Stimulated activated CD4-positive, alpha-beta T cell treated with anti-CD3 and anti-CD28 coated beads, Interleukin-4, amount 100 ng/mL, for 24 hours (primary cell): ENCODE measurements at regions not wholly inside any gene's neighbourhood (a gene's known extent, or its start where the extent isn't known, plus 50 kb on each side); places are given as distances from the start of the nearest gene placed in this dataset.

Source experiments
- DNase-seq: peaks from one replicate; pipeline ENCODE4 v3.0.0-alpha.2; 2020

DNA sequence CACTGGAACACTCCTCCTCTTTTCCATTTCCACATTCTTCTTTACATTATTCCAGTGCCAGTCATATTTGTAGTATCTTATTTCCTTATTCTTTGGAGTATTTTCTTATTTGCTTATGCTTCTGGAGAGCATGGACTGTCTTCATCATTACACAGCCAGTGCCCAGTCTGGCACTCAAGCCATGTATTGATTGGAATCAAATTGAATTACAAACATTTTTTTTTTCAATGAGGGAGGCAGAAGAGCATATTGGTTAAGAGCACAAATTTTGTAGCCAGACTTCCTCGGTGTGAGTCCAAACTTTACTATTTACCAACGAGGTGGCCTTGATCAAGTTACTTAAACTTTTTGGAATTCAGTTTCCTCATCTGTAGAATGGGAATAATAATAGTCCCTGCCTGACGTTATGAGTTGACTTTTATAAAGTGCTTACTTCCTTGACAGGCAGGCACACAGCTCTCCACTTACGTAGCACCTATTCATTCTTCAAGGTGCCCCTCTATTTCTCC lies 186.6 kb upstream of the BCL6 start:
- no peak for DNase-seq

DNA sequence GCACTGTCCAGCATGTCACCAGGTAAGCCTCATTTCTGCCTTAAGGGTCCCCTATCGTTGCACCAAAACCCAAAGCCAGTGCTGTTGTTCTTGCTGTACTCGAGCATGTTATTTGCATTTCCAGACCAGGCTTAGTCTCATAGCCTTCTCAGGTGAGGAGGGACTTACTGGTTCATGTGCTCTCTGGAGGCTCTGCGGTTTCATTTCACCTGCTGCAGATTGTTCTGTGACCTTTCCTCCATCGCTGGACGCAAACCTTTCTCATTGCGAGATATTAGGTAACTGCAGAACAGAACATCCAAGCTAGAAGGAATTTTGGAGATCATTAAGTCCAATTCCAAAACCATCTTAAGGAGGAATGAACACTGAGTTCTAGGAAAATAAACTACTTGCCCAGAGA lies 187.3 kb upstream of the BCL6 start:
- no peak for DNase-seq

DNA sequence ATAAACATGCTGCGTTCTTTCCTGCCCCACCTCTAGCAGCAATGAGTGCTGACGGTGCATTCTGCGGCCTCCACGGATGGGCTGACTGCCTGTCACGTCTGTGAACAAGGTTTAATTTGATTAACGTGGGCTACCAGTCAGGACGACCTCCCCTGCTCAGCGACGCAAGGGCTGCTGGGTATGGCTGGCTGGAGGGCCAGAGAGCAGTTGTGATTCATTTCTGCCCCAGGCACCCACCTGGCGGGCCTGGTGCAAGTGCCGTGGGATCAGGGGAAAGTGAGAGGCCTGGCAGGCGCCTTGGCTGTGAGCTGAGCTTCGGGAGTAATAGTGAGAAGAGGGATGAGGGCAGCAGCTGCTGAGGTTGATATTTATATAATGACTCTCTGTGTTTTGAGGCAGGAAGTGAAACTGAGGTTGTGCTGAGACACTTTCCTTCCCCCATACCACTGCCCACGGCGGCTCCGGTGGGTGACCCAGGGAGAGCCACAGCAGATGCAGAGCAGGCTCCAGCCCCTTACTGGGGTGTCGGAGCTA lies 190.4 kb upstream of the BCL6 start:
- peak; percentile 49 for DNase-seq

DNA sequence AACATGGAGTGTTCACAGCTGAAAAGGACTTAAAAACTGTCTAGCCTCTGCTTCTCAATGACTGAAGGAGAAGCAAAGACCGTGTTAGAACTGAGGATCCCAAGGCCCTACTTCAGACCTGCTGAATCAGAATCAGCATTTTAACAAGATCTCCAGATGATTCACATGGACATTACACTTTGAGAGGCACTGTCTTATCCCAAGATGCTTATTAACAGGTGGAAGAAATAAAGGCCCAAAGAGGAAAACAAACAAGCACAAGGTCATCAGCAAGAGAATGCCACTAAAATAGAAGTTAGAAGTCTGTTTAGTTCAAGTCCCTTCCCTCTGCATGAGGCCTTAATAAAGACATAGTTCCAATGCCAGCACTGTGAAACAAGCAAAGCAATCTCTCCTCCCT lies 191.4 kb upstream of the BCL6 start:
- no peak for DNase-seq

DNA sequence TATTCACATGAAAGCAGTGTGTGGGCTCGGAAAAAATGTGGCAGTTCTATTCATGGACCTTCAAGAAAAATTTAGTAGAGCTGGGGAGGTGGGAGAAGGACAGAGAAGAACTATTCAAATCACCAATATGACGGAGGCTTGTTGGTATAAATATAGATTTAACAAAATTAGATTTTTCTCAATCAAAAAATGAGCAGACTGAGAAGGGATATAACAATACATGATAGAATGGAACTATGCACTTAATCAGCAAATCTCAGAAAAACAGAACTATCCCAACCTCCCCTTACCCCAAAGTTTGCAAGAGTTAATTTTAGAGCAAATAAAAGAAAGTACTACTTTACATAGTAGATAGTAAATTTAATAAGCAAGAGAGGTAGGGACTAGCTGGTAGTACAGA lies 194.6 kb upstream of the BCL6 start:
- DNase-seq, result no peak

DNA sequence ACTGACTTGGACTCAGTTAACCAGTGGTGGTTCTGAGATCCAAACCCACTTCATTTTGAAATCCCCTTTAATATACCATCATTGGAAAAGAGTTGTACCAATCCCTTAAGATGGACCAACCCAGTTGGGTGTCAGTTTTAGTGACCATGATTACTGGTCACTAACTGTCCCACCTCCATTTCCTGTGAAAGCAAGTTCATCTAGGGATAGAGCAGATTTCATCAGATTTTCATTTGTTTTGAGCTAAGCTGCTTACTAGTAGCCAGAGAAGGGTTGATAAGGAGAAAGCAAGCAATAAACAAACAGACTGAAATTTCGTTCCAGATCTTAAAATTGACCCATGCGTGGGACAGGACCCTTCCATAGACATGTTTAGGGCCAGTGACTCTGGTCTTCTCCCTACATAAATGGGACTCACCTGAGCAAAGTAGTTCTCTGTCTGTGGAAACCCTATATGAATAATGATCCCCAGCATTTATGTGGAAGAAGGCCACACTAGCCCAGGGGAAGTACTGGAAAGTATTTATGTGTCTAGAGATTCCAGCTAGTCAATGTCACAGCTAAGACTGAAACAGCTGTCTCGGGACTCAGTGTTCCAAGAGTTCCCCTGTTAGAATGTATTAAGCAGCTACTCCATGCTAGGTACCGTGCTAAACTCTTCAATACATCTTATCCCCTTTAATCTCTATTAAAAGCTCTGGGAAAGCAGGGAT lies 196.0 kb upstream of the BCL6 start:
- DNase-seq, result no peak

DNA sequence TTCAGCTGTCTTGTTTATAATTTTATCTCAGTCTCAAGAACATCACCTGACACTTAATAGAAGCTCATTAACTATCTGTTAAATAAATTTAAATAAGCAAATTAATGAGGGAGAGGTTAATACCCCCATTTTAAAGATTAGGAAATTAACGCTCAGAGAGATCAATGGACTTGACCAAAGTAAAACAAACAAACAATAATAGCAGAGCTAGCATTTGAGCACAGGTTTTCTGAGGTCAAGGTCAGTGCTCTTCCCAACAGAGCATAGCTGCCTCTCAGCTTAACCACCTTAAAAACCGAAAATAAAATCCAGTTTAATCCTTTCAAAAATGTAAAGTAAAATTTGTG lies 196.6 kb upstream of the BCL6 start:
- no peak for DNase-seq

DNA sequence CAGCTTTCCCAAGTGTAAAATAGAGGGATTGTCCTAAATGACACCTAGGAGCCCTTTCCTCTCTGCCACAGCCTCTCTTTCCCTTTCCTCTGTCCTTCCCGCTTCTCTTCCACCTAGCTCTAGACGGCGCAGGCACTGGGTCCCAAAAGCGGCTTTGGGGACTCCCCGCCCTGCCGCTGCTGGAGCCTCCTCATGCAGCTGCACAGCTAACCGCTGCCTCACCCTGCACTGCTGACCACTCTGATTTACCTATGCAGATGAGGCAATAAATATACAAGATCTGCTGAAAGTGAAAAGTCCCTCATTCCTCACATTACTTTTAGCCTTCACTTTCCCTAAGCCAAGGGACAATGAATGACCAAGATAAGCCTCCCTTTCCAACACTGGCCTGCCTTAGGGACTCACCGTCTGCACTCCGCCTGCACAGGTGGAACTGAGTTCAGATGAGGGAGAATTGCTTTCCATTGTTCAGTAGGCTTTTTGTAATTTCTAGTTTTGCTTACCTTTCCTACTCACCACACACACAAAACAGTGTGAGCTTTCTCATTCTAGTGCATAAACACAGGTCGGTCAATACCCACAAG lies 197.5 kb upstream of the BCL6 start:
- no peak for DNase-seq

DNA sequence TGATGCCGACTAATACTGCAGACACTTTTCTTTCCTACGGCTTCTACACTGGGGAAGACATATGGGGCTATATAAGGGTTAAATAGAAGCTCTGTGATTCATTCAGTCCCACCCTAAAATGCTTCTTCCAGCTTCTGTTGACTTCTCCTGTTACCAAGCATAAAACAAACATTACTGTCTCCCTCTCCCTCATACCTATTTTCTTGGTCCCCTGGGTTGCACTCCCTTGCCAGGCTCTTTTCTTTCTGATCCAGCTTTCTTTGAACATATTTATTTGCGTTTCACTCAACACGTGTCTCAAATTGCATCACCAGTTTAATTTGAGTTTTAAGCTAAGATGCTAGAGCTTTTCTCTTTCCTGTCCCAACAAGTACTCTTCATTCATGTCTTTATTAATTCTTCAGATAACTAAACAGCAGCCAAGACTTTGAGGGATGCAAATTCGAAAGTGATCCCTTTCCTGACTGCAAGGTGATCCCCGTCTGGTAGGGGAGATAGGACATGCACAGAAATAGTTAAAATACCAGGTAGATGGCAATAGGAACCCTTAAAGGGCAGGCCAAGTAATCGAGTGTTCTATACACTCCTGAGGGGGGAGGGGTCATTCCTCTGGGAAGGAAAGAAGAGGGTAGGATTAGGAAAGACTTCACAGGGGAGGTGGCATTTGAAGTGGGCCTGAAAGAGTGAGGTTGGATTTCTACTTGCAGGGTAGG lies 198.6 kb upstream of the BCL6 start:
- no peak for DNase-seq

DNA sequence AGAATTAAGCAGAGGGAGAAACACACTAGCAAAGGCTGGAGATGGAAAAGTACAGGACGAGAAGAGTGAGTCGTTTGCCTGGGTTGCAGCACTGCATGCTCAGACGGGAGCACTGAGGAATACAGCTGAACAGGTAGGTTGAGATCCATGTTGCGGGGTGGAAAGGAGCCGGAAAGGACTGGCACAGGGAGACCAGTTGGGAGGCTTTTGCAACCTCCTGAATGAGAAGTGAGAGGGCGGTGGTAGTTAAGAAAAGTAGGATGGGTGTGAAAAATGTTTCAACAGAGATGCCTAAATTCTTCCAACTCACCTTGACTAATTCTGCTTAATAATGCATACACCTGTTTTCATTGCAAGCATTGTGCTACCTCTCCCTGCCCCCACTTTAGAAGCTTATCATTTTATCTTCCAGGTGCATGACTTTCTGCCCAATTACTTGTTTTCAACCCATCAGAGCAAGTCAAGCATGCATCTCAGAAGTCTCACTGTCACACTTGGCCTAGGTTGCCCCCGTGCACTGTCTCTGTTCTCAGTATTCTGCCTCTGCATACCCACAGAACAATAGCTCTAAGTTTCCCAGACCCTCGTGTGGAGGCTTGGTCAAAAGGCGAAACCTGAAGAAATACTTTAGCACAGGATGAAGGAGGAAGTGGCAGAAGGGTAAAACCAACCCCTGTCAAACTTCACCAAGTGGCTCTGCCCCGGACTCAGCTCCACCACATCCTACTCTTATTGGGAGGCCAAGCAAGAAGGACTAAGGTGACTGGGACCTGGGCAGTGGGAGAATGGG lies 199.3 kb upstream of the BCL6 start:
- no peak for DNase-seq

DNA sequence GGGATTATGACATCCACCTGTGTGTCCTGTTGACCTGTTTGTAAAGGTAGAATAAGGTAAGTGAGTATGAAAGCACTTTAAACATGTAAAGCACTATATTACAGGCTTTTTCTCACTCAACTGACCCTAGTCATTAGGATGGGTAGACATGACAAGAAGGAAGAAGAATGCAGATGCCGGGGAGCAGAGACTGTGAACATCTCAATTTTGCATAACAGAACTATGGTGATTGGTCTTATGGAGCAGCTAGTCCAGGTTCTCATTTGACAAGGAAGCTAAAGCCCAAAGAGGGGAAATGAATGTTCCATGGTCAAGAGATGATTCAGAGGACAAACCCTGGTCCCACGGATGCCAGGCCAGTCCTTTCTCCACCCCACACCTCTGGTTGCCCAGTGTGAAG lies 200.1 kb upstream of the BCL6 start:
- no peak for DNase-seq

DNA sequence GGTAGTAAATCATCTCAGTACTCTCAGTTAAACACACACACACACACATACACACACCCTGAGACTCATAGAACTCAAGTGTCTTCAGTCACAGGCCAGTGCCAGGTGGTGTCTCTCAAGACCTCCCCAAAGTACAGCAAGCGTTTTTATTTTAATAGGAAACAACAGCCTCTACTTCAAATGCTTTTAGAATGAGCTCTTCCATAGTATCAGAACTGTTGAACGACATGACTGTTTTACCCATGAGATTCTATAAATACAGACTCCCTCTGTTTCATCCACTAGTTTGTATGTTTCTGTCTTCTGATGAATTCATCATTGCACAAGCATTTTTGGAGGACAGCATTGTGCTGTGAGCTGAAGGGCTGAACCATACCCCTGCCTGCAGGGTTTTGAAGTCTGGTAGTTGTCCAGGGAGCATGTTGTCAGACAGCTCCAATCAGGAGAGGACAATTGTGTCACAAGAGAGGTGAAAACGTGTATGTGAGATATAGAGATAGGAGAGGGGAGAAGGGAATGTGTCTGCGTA lies 201.0 kb upstream of the BCL6 start:
- DNase-seq, result no peak

DNA sequence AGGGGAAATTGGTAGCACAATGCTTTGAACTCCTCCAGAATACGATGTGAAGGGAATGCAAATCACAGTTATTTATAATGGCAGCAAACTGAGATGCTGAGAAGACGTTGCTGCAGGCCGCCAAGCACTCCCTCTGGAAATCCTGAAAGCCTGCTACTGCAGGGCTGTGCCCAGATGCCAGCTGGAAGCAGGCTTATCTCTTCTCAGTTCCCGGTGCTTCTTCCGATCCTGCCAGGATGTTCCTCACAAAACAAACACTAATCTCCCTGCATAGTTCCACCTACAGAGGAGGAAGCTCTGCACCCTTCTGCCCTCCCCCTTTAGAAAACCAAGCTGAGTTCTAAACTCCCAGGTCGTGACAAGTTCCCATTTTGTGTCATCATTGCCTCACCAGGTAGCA lies 201.7 kb upstream of the BCL6 start:
- no peak for DNase-seq

DNA sequence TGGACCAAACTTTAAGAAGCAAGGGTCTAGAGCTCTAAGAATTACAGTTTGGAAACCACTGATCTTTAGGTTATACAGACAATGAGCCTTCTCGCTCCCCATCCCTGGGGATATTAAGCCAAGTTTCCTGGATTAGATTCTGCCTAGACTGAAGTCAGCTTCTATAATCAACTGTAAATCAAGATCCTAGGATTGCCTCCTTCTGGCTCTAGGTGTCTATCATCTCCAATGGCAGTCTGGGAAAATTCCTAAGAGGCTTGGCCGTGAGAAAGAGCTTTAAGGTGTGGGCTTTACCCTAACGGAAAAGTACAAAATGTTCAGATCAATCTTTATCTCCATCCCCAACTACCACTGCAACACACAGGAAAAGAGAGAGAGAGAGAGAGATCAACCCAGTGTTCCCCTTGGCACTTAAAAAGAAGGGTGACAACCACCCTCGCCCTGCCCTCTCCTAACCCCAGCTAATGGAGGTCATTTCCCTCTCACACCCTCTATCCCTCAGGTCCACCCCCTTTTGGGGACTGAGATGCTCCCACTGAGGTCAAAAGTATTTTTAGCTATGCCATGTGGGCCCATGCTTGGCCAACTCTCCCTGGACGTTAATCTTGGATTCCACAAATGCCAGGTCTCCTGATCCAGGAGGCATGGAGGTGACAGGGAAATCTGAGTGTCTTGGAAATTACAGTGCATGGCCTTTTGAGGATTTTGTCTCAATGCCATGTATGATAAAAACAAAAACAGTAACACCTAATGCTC lies 202.8 kb upstream of the BCL6 start:
- no peak for DNase-seq

DNA sequence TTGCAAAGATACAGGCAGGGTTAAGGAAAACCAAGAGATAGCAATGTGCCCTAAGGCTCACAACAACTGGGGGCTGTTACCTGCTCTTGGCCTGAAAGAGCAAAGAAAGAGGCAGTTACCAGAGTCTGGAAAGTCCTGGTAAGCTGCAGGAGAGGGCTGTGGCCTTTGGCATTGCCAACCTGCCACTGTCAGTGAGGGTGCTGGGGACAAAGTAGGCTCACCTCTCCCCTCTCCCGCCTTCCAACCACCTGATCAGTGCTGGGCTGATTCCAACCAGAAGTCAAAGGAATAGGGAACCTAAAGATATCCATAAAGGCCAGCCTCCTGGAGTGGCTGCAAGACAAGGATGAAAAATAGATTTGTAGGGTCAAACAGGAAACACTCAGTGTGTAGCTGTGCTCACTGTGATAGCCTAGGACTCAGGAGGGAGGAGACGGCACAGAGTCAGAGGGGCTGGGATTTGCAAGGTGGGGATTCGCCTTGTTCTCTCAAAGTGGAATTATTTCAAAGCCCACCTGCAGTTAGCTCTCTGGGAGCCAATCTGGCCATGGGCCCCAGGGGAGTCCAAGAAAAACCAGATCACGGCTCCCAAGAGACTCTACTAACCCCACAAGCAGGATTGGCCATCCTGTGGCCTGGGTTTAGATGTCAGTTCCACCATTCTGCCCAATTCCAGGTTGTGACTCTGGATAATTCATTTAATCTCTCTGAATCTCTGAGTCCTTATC lies 204.0 kb upstream of the BCL6 start:
- DNase-seq, result no peak

DNA sequence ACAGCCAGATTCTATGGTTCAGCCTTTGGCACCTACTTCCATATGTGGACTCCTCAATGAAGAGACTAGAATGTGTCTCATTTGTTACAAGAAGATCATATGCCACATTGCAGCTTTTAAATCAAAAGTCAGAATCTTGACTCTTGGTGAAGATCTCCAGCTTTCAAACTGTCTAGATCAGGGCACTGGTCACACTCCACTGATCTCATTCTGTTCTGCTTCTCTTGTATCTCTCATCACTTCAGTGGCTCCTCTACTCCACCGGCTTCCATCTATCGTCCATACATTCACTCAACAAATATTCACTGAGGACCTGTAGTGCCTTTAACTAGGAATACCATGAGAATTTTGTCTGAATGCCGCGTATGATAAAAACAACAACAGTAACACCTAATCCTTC lies 203.3 kb upstream of the LPP start:
- DNase-seq, result no peak

DNA sequence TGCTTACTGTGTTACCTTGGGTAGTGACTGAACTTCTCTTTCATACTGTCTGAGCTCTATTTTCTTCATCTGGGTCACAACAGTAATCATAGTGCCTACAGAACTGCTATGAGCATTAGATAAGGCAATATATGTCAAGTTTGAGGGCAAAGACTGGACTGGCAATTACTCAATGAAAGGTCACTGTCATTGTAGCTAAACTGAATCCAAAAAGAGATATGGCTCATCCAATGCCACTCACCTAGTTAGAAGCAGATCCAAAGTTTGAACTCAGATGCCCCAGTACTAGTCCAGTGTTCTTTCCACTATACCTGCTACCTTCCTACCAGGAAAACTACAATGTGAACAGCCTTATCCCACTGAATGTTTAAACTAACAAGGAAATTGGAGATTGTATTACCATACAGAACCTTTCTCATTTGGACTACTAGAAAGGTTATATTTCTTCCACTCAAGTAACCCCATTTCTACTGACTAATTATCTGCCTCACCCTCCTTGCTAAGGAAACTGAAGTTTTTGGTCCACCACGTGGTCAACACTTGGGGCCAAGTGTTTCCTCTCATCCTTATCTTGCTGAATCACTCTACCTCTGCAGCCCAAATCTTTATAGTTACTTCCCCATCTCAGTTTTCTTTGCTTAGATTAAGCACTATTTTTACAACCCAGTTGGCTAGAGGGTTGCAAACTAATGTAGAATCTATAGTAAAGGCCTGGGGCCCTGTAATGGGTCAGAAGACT lies 202.3 kb upstream of the LPP start:
- DNase-seq, result no peak

DNA sequence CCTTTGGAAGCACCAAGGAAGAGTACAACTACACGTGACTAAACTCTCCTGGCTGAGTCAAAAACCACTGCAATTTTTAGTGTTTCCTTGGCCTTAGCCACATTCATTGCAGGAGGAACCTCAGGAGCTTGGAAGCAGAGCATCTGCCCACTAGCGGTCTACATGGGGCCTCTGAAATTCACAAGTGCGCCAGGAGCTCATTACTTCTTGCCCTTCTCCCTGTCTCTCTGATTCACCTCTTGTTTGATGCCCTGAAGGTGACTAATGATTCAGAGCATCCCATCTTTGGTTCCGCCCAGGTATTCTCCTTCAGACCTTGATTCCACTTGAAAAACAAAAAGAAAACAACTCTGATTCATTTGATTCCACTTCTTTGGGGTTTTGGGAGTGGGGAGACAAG lies 201.1 kb upstream of the LPP start:
- no peak for DNase-seq

DNA sequence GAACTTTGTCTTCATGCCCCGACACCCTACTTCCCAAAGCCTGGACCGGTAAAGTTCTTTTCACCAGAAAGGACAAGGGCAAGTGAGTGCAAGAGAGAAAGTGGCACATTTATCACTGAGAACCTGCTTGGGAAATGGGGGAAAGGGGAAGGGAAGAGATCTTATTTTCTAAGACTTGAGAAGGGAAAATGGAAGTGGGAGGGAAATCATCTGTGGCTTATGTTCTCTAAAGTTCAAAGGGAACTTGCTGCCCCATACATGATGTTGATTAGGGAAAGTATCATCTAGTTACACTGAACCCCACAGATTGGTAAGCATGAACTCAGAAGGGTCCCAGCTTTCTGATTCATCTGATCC lies 199.5 kb upstream of the LPP start:
- DNase-seq, result no peak

DNA sequence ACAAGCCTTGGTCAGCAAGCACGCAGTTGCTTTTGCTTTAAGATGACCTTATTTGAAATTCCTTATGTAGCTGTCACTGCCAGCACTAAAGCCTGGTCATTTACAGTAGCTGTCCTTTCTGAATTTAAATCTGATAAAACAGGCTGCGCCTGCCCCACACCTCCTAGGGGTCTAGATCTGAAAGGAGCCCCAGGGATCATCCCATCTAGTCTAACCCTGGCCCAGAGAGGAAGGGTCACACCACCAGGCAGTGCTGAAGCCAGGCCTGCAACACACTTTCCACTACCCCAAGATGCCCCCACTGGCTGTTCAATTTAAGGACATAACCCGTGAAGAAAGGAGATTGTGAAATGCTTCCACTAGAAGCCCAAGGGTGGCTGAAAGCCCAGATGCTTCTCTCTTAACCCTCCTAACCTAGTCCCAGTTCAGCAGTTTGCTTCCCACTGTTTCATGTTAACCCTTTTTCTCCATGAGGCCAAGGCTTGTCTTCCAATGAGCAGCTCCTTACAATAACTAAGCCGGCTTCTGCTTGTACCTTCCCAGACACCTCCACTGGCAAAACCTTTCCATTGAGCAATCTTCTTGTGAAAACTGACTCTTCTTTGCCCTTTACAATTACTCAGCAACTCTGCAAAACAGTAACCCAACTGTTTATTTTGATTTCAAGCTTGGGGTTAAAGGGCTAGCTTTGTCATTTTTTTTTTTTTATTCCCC lies 198.9 kb upstream of the LPP start:
- DNase-seq, result no peak
